Lower lobe of right lung (tissue), 2 donors: ENCODE measurements at regions not wholly inside any gene's neighbourhood (a gene's known extent, or its start where the extent isn't known, plus 50 kb on each side); places are given as distances from the start of the nearest gene placed in this dataset.

Experiments
- ATAC-seq, 2 donors: fragments of 200-7000 bp; cut with Tn5 transposase; one replicate each; pipeline ENCODE4 v1.9.1; 2020 to 2022; ENCODE audit warnings: mild to moderate bottlenecking in 2 of 2, moderate library complexity in 2 of 2
- DNase-seq: peaks from one replicate; pipeline ENCODE4 v3.0.0-alpha.2; 2020
- H3K27ac ChIP-seq: fragments of 200-600 bp; one replicate; pipeline ENCODE4 v1.8.0; 2022
- H3K27me3 ChIP-seq: fragments of 200-600 bp; one replicate; pipeline ENCODE4 v1.8.0; 2022; ENCODE audit warnings: low read depth
- H3K36me3 ChIP-seq: fragments of 200-600 bp; one replicate; pipeline ENCODE4 v1.8.0; 2022; ENCODE audit warnings: mild to moderate bottlenecking
- H3K4me1 ChIP-seq: fragments of 200-600 bp; one replicate; pipeline ENCODE4 v1.8.0; 2022
- H3K4me3 ChIP-seq: fragments of 200-600 bp; one replicate; pipeline ENCODE4 v1.8.0; 2022; ENCODE audit warnings: mild to moderate bottlenecking
- H3K9me3 ChIP-seq: fragments of 200-600 bp; one replicate; pipeline ENCODE4 v1.8.0; 2022
- intact Hi-C: fragments of 100-400 bp; cut with DNase I; formaldehyde crosslinking; loops from one replicate; pipeline ENCODE4 v1.11.0; 2022
- TF ChIP-seq, protein P1 (sequence below): fragments of 200-600 bp; IDR thresholded peaks from one replicate; pipeline ENCODE4 v1.8.0; 2022; ENCODE audit warnings: antibody characterized with exemption, mild to moderate bottlenecking
- donor health status: DM: no; HTN: yes; CAD: no; lungs with severe emphysema.

DNA sequence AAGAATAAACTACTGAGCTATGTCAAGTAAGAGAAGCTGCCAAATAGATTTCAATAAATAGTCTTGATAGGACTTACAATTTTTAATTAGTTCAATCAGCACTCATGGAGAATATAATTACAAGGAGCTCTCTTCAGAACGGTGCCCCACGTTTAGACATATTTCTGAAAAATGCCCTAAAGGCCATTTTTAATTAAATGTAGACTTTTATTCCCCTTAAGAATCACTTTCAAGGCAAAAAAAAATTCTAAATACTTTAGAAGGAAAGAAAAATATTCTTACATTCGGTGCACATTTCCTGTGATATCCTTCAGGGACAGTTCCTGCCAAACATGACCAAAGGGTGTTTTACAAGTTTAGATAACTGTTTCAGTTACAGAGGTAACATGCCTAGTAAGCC lies 202.5 kb upstream of the CDH7 start:
- TF ChIP-seq, protein P1, sequence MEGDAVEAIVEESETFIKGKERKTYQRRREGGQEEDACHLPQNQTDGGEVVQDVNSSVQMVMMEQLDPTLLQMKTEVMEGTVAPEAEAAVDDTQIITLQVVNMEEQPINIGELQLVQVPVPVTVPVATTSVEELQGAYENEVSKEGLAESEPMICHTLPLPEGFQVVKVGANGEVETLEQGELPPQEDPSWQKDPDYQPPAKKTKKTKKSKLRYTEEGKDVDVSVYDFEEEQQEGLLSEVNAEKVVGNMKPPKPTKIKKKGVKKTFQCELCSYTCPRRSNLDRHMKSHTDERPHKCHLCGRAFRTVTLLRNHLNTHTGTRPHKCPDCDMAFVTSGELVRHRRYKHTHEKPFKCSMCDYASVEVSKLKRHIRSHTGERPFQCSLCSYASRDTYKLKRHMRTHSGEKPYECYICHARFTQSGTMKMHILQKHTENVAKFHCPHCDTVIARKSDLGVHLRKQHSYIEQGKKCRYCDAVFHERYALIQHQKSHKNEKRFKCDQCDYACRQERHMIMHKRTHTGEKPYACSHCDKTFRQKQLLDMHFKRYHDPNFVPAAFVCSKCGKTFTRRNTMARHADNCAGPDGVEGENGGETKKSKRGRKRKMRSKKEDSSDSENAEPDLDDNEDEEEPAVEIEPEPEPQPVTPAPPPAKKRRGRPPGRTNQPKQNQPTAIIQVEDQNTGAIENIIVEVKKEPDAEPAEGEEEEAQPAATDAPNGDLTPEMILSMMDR: no peak
- DNase-seq (no peak), ATAC-seq (no peak)
- Histone ChIP-seq H3K9me3 (no peaks in the 10 kb centered on the region), H3K4me1 (no peaks in the 10 kb centered on the region), H3K27ac (no peak overlapping the region), H3K27me3 (no peaks in the 10 kb centered on the region), H3K4me3 (no peak overlapping the region), H3K36me3 (no peaks in the 10 kb centered on the region)
- intact Hi-C loops: no loop called here

DNA sequence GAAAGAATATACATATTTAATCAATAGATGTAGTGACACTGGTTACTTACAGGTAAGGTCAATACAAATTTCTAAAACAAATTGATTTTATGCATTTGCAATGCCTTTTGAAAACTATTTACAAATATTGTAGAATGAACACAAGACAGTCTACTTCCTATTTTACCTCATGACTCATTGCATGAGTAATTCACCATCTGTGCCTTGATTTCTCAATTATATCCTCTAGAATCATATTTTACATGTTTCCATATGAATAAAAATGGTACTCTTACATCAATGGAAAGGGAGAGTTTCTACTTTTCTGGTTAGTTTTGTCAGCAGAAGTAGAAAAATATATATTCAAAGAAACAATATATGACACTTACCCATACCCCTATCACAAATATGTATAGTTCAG lies 203.8 kb upstream of the CDH7 start:
- intact Hi-C loops: no loop called here
- no peak for DNase-seq
- no peak for ATAC-seq
- TF ChIP-seq, protein P1: no peak
- Histone ChIP-seq H3K4me3 (no peak overlapping the region), H3K27ac (no peak overlapping the region), H3K27me3 (no peaks in the 10 kb centered on the region), H3K36me3 (no peaks in the 10 kb centered on the region), H3K9me3 (no peaks in the 10 kb centered on the region), H3K4me1 (no peaks in the 10 kb centered on the region)

DNA sequence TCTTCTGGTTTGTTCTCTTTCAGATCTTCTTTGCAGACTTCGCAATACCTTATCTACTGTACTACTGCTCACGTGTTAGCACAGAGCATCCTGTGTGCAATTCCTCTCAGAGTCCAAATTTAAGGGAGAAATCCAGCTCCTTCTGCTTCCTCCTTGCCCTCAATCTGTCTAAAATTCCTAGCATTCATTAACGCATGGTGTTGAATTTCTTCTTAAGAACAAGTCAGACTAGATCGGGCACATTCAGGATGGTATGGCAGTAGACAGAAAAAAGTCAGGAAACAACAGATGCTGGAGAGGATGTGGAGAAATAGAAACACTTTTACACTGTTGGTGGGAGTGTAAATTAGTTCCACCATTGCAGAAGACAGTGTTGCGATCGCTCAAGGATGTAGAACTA lies 206.1 kb upstream of the CDH7 start:
- Histone ChIP-seq H3K36me3 (no peaks in the 10 kb centered on the region), H3K4me1 (no peaks in the 10 kb centered on the region), H3K27me3 (no peaks in the 10 kb centered on the region), H3K9me3 (no peaks in the 10 kb centered on the region), H3K27ac (no peak overlapping the region), H3K4me3 (no peak overlapping the region)
- TF ChIP-seq, protein P1: no peak
- intact Hi-C loops: no loop called here
- DNase-seq (no peak), ATAC-seq (no peak)

DNA sequence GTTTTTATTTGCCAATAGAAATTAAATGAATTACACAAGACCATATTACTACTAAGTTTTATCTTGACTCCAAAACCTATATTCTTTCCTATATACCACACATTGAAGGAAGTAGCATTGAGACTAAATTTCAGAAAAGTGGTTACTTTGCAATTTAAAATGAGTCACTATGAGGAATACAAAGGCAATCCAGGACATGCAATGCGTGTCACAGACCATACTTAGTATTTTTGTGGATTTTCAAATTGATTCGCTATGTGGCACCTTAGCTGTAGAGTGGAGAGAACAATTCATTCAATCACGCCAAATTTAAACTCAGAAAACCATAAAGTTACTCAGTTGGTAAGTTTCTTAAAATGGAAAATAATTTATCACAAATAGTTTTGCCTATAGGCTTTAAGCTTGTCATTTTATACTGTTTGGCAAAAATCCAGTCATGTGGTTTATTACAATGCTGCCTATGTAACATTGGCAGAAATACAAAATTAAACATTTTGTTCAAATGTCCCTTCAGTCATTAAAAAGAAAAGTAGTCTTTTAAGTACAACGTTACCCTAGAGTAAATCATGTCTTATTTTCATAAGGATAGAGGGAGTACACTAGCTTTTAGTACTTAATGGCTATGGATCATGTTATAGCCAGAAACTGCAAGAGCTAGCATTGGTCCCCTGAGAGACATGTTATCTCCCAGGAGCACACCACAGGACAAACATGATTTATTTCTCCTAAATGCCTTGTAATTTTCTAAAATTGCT lies 222.8 kb upstream of the CDH7 start:
- DNase-seq (no peak), ATAC-seq (no peak)
- TF ChIP-seq, protein P1: no peak
- H3K9me3 ChIP-seq: no peaks in the 10 kb centered on the region
- no peaks in the 10 kb centered on the region for H3K27me3 ChIP-seq
- no peaks in the 10 kb centered on the region for H3K36me3 ChIP-seq
- H3K4me3 ChIP-seq: no peak overlapping the region
- no peak overlapping the region for H3K27ac ChIP-seq
- intact Hi-C loops: no loop called here
- no peaks in the 10 kb centered on the region for H3K4me1 ChIP-seq

DNA sequence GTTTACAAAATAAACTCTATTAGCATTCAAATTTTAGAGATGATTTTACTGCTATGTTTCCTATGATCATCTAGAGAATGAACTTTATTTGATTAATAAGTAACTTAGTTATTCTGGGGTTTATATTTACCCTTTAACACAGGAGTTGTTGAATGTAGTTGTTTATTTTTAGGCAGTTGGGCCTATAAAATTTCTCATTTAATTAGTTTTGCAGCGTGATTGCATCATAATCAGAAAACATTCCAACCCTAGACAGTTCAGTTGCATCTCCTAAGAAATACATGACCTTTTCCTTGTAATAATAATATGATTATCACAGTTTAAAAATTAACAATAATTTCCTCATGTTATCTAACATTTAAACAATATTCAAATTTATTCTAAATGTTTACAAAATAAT lies 224.7 kb upstream of the CDH7 start:
- intact Hi-C loops: no loop called here
- H3K36me3 ChIP-seq: no peaks in the 10 kb centered on the region
- H3K27ac ChIP-seq: no peak overlapping the region
- ATAC-seq: no peak
- H3K27me3 ChIP-seq: no peaks in the 10 kb centered on the region
- TF ChIP-seq, protein P1: no peak
- H3K9me3 ChIP-seq: no peaks in the 10 kb centered on the region
- no peak overlapping the region for H3K4me3 ChIP-seq
- no peak for DNase-seq
- H3K4me1 ChIP-seq: no peaks in the 10 kb centered on the region
